Endothelial cell of umbilical vein (primary cell): ENCODE measurements at regions not wholly inside any gene's neighbourhood (a gene's known extent, or its start where the extent isn't known, plus 50 kb on each side); places are given as distances from the start of the nearest gene placed in this dataset.
A peak's percentile ranks its signal among the peaks of the same experiment; 100 is the strongest.

ENCODE experiments used
- BruUV-seq: library from RNA; stranded (reverse); fragments of 400-500 nt; replicated peaks from 2 replicates; lab custom pipeline; 2021; lab: Mats Ljungman, UMichigan
- CTCF ChIA-PET: fragments of 300-600, 350-600 bp; sonication (Branson Sonifier 250); formaldehyde crosslinking; loops from one replicate; lab custom pipeline; 2021; ENCODE audit warnings: antibody characterized with exemption, inconsistent platforms; lab: Charles Lee
- POLR2A ChIA-PET: fragments of 300-600, 350-600 bp; sonication (Branson Sonifier 250); formaldehyde crosslinking; loops from one replicate; lab custom pipeline; 2021; ENCODE audit warnings: antibody characterized with exemption, inconsistent platforms; lab: Charles Lee
- DNase-seq: peaks from one replicate; pipeline ENCODE4 v3.0.0-alpha.2; 2011; ENCODE audit warnings: low read depth, low spot score
- FAIRE-seq: peaks from 2 replicates; lab custom pipeline; 2011; peaks lifted over from hg19 to GRCh38; lab: Jason Lieb, UNC
- H2AFZ ChIP-seq: 2 replicates; pipeline ENCODE4 v1.6.0; 2012; ENCODE audit warnings: low read depth, low read length, control low read depth, inconsistent platforms
- H3K27ac ChIP-seq: 2 replicates; pipeline ENCODE4 v1.5.1; 2011; ENCODE audit warnings: low read depth, mild to moderate bottlenecking, control low read depth, low read length, moderate library complexity; ENCODE audit not compliant: insufficient read depth
- H3K27me3 ChIP-seq, 2 experiments: 2 replicates each; pipeline versions ENCODE4 v1.6.0 to v1.6.1; 2011; ENCODE audit warnings: low read length in 2 of 2, mixed read lengths in 1 of 2; ENCODE audit not compliant: control insufficient read depth in 2 of 2, insufficient read depth in 2 of 2
- H3K36me3 ChIP-seq, 2 experiments: 2 replicates in 1 of 2; 3 replicates in 1 of 2; pipeline ENCODE4 v1.5.1; 2011; ENCODE audit warnings: low read length in 2 of 2, mild to moderate bottlenecking in 1 of 2, moderate library complexity in 1 of 2; ENCODE audit not compliant: control insufficient read depth in 2 of 2, insufficient read depth in 2 of 2; ENCODE audit errors: extremely low read depth in 1 of 2
- H3K4me1 ChIP-seq: 3 replicates; pipeline ENCODE4 v1.5.1; 2011; ENCODE audit warnings: mild to moderate bottlenecking, low read length; ENCODE audit not compliant: control insufficient read depth, insufficient read depth; ENCODE audit errors: extremely low read depth
- H3K4me2 ChIP-seq: 2 replicates; pipeline ENCODE4 v1.6.1; 2011; ENCODE audit warnings: low read length, control low read depth, mixed read lengths; ENCODE audit not compliant: insufficient read depth
- H3K4me3 ChIP-seq, 3 experiments: fragments of 200-600 bp in 1 of 3; sonication (generic), shearing (Covaris generic) in 1 of 3; replicated peaks in 1 of 3; 2 replicates each; pipeline ENCODE4 v1.5.1; 2011 to 2016; ENCODE audit warnings: control low read depth in 3 of 3, low read length in 3 of 3, mild to moderate bottlenecking in 2 of 3, inconsistent platforms in 1 of 3, low read depth in 1 of 3, moderate library complexity in 1 of 3; ENCODE audit not compliant: insufficient read depth in 1 of 3
- H3K79me2 ChIP-seq: 2 replicates; pipeline ENCODE4 v1.6.0; 2012; ENCODE audit warnings: low read length, inconsistent platforms; ENCODE audit not compliant: control insufficient read depth, insufficient read depth
- H3K9ac ChIP-seq: replicated peaks from 2 replicates; pipeline ENCODE3; 2011; ENCODE audit warnings: low read length, control low read depth; ENCODE audit not compliant: insufficient read depth; ENCODE audit errors: extremely low read depth
- H3K9me1 ChIP-seq: replicated peaks from 3 replicates; pipeline ENCODE4 v1.6.0; 2011; ENCODE audit warnings: mild to moderate bottlenecking, low read length; ENCODE audit not compliant: control insufficient read depth, insufficient read depth; ENCODE audit errors: extremely low read depth
- H3K9me3 ChIP-seq: replicated peaks from 2 replicates; pipeline ENCODE4 v1.5.1; 2012; ENCODE audit warnings: low read length, inconsistent platforms; ENCODE audit not compliant: control insufficient read depth, insufficient read depth
- H4K20me1 ChIP-seq: replicated peaks from 2 replicates; pipeline ENCODE3; 2011; ENCODE audit warnings: mild to moderate bottlenecking, low read length; ENCODE audit not compliant: control insufficient read depth, insufficient read depth; ENCODE audit errors: extremely low read depth
- EZH2 ChIP-seq: IDR thresholded peaks from 2 replicates; pipeline ENCODE4 v1.6.1; 2012; ENCODE audit warnings: borderline replicate concordance, low read depth, mild to moderate bottlenecking, moderate library complexity, low read length, inconsistent platforms; ENCODE audit not compliant: severe bottlenecking
- FOS ChIP-seq: IDR thresholded peaks from 2 replicates; pipeline ENCODE4 v1.6.1; 2011; ENCODE audit warnings: mild to moderate bottlenecking, low read length, moderate library complexity, borderline replicate concordance; ENCODE audit not compliant: insufficient read depth
- GATA2 ChIP-seq: IDR thresholded peaks from 2 replicates; pipeline ENCODE4 v1.7.0; 2011; ENCODE audit warnings: low read depth, mild to moderate bottlenecking, moderate library complexity, mixed read lengths, low read length; ENCODE audit not compliant: insufficient read length, insufficient read depth
- JUN ChIP-seq: IDR thresholded peaks from 2 replicates; pipeline ENCODE4 v1.6.1; 2011; ENCODE audit warnings: borderline replicate concordance, low read depth; ENCODE audit not compliant: insufficient read length, insufficient read depth
- MYC ChIP-seq: IDR thresholded peaks from one replicate; pipeline ENCODE4 v1.6.1; 2011; ENCODE audit warnings: mild to moderate bottlenecking, low read depth, low read length
- POLR2A ChIP-seq: IDR thresholded peaks from 2 replicates; pipeline ENCODE4 v1.6.1; 2012; ENCODE audit warnings: low read depth, mild to moderate bottlenecking, control low read depth, low read length
- POLR2AphosphoS5 ChIP-seq: IDR thresholded peaks from 2 replicates; pipeline ENCODE4 v1.6.1; 2012; ENCODE audit warnings: low read depth, mild to moderate bottlenecking, control low read depth, low read length, moderate library complexity; ENCODE audit not compliant: insufficient read depth
- dilution Hi-C: fragments of 300-500 bp; cut with MboI; formaldehyde crosslinking; loops from one replicate; pipeline ENCODE4 v1.15.0; 2019; ENCODE audit warnings: low sequenced_read_pairs; ENCODE audit not compliant: extremely low pct_ligation_motif_present
- intact Hi-C: fragments of 100-400 bp; cut with micrococcal nuclease; formaldehyde crosslinking; loops from one replicate; pipeline ENCODE4 v1.10.0; 2022
- TF ChIP-seq, protein P1 (sequence below), 2 donors: IDR thresholded peaks; 1 replicate in 1 of 2; 2 replicates in 1 of 2; pipeline ENCODE4 v1.5.1; 2011; ENCODE audit warnings: low read length in 2 of 2, mild to moderate bottlenecking in 2 of 2, moderate library complexity in 2 of 2, control low read depth in 1 of 2, inconsistent platforms in 1 of 2, low read depth in 1 of 2; ENCODE audit not compliant: insufficient read depth in 1 of 2; ENCODE audit errors: extremely low read depth in 1 of 2
- TF ChIP-seq, protein P2 (sequence below): IDR thresholded peaks from 2 replicates; pipeline ENCODE4 v1.6.1; 2011; ENCODE audit not compliant: insufficient read depth, insufficient read length

DNA sequence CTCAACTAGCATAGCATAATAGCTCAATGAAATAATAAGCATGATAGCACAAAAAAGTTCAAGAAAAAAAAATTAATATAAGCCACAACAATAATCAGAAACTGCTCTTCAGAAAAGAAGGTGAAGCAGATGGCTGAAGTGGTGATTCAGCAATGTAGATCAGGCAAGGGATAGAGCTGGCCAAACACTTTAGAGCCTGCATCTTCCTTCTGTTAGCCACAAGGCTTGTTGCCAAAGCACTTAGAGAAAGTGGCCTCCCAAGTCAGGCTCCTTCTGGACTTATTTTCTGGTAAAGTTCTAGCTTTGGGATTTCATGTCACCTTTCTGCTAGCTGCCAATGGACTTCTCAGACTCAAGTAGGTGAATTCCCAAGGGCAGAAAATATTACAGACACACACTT, 60.3 kb upstream of the C1orf87 start:
- H3K36me3 ChIP-seq = no peaks in the 10 kb centered on the region
- dilution Hi-C loops = no loop called here
- no peak overlapping the region for H3K4me2 ChIP-seq
- H3K9me1 ChIP-seq = no peaks in the 10 kb centered on the region
- BruUV-seq = no TSS peak
- DNase-seq (no peak), FAIRE-seq (no peak)
- no peaks in the 10 kb centered on the region for H3K79me2 ChIP-seq
- TF ChIP-seq EZH2 (no peak), MYC (no peak), GATA2 (no peak), POLR2A (no peak)
- TF ChIP-seq, protein P1, sequence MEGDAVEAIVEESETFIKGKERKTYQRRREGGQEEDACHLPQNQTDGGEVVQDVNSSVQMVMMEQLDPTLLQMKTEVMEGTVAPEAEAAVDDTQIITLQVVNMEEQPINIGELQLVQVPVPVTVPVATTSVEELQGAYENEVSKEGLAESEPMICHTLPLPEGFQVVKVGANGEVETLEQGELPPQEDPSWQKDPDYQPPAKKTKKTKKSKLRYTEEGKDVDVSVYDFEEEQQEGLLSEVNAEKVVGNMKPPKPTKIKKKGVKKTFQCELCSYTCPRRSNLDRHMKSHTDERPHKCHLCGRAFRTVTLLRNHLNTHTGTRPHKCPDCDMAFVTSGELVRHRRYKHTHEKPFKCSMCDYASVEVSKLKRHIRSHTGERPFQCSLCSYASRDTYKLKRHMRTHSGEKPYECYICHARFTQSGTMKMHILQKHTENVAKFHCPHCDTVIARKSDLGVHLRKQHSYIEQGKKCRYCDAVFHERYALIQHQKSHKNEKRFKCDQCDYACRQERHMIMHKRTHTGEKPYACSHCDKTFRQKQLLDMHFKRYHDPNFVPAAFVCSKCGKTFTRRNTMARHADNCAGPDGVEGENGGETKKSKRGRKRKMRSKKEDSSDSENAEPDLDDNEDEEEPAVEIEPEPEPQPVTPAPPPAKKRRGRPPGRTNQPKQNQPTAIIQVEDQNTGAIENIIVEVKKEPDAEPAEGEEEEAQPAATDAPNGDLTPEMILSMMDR (IDR thresholded peaks at IDR 0.05; ENCODE audit: extremely low read depth in 1 of 2, insufficient read depth in 1 of 2, low read depth in 1 of 2, low read length in 2 of 2) = no peak
- no peaks in the 10 kb centered on the region for H4K20me1 ChIP-seq
- H3K27ac ChIP-seq = no peak overlapping the region
- H3K9ac ChIP-seq = no peak overlapping the region
- no peaks in the 10 kb centered on the region for H3K9me3 ChIP-seq
- no peak overlapping the region for H3K4me3 ChIP-seq
- no peaks in the 10 kb centered on the region for H3K27me3 ChIP-seq
- ChIA-PET CTCF (interaction anchor here (1.3 kb wide), 1 partner anchor 45 kb away, joined by 4 read pairs; no protein-coding TSS in a partner anchor), POLR2A (no interaction called here)
- peaks cover 8% of the 10 kb centered on the region for H3K4me1 ChIP-seq
- intact Hi-C loops = no loop called here
- H2AFZ ChIP-seq = no peak overlapping the region

DNA sequence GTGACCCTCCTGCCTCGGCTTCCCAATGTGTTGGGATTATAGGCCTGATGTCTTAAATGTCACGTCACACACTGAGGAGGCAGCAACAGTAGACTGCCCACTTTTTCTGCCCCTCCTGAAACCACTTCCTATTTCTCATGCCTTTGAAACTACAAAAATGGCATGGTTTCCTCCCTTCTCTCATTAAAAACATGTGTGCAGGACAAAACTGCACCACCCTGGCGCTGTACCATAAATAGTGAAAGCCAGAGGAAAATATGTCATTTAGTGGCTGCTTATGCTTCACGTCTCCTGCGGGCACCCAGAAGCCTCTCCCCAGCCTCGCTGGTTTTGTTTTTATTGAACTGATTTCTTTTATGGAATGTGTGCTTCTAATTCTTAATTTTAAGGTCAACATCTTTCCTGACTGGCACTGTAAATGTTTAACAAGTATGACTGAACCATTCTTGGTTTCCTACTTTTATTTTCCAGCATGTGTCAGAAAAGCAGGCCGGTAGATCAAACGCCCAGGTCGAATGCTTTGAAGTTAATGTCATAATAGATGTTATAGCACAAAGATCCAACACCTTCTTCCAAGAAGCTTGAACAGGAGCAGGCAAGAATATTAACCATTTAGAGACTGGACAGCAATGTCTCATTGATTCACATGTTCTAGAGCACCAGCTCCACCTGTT, 59.6 kb upstream of the C1orf87 start:
- Histone ChIP-seq H3K4me1 (peaks cover 8% of the 10 kb centered on the region), H3K27ac (peak overlapping the region; percentile 19), H3K9ac (no peak overlapping the region), H3K9me3 (no peaks in the 10 kb centered on the region), H2AFZ (peak overlapping the region; percentile 66), H4K20me1 (no peaks in the 10 kb centered on the region), H3K9me1 (no peaks in the 10 kb centered on the region), H3K4me3 (no peak overlapping the region), H3K36me3 (no peaks in the 10 kb centered on the region), H3K79me2 (no peaks in the 10 kb centered on the region), H3K4me2 (peak overlapping the region; percentile 45), H3K27me3 (no peaks in the 10 kb centered on the region)
- TF ChIP-seq GATA2 = no peak
- TF ChIP-seq FOS = no peak
- no peak for TF ChIP-seq MYC
- TF ChIP-seq POLR2AphosphoS5 = no peak
- no peak for TF ChIP-seq EZH2
- TF ChIP-seq, protein P2, sequence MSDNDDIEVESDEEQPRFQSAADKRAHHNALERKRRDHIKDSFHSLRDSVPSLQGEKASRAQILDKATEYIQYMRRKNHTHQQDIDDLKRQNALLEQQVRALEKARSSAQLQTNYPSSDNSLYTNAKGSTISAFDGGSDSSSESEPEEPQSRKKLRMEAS = no peak
- TF ChIP-seq JUN = no peak
- TF ChIP-seq, protein P1 (IDR thresholded peaks at IDR 0.05; ENCODE audit: extremely low read depth in 1 of 2, insufficient read depth in 1 of 2, low read depth in 1 of 2, low read length in 2 of 2) = no peak
- TF ChIP-seq POLR2A = no peak
- ChIA-PET POLR2A (no interaction called here), CTCF (interaction anchor here (1.3 kb wide), 1 partner anchor 44 kb away, joined by 4 read pairs; no protein-coding TSS in a partner anchor)
- FAIRE-seq (peak; percentile 67), DNase-seq (peak; percentile 50)
- BruUV-seq = no TSS peak
- intact Hi-C loops (no loop called here), dilution Hi-C loops (no loop called here)
